ENCODE measurements at regions not wholly inside any gene's neighbourhood (a gene's known extent, or its start where the extent isn't known, plus 50 kb on each side); places are given as distances from the start of the nearest gene placed in this dataset.
"Not testable (repeated sequence)": the region's sequence is repeated elsewhere in the genome, so short reads cannot be mapped to it uniquely, and the experiment has no call there.

DNA sequence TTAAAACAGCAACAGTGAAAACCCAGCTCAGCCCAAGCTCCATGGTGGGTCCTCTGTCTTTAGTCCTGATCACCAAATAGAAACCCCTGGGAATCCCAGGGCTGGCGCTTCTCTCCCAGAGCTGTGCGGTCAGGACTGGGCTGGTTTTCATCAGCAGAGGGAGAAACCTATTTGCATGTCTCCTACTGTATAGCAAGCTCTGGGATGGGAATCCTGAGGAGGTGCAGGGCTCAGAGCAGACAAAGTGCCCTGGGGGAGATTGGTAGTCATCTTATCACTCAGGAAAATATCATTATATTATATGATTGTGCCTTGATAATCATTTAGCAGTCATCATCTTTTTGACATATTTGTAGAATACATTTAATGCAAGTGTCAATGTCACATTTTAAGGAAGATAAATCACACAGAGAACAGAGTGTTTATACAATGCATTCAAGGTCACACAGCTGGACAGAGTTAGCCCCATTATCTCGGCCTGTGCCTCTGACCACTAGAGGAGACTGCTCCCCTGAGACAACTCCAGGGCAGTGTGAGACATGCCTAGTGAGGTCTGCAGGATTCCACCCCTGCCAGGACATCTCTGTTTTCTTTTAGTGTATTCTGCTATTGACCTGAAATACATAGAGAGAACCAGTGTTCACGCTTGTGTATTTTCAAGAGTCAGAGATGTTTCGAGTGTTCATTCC, 818.6 kb downstream of the TMEM121 start:
- not testable (repeated sequence) for DNase-seq (ENCODE audit: low spot score); ATAC-seq

DNA sequence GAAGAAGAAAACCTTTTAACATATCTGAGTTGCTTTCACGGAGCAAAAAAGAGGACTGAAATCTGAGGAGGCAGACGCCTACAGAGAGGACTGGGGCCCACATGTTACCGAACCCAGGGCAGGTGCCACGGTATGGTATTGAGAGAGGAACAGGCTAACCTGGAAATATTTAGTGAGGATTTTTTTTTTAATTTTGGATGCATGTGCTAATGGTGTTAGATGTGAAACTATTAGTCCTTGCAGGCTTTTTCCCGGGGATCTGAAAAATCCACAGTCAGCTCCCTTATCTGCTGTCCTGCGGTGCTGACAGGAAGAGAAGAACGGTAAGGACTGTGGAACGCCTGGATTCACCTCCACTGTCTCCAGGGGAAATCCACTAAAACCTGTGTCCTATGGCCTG, 819.7 kb downstream of the TMEM121 start:
- no peak for ATAC-seq
- DNase-seq (ENCODE audit: low spot score): no peak

DNA sequence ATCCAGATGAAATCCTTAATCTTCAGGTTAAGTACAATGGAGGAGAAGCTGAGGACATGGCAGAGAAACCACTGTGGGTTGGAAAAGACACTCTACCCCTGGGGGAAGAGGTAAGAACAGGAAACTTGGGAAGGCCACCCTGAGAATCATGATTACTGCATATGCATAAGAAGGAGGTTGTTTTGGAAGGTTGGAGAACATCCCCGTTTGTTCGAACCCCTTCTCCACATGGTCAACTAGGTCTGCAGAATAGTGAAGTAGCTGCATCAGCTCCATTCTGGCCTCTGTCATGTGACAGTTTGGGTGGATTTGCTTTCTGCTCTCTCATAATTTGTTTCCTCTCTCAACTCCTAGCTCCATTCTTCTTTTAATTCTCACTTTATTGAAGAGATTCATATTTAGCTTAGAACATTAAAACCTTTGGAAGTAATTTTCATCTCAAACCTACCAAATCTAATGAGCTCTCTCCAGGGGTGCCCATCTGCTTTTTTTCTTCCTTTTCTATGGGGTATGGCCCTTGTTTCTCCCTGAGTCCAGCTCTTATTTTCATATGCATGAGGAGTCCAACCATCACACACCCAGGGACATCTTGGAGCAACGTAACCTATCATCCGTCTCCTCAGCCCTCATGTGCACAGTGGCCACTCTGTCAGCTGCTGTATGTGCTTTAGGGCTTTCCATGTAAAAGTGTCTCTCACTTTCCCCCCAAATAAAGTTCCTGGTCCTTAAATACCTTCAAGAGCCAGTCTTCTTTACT, 820.3 kb downstream of the TMEM121 start:
- DNase-seq (ENCODE audit: low spot score) (no peak), ATAC-seq (no peak)

DNA sequence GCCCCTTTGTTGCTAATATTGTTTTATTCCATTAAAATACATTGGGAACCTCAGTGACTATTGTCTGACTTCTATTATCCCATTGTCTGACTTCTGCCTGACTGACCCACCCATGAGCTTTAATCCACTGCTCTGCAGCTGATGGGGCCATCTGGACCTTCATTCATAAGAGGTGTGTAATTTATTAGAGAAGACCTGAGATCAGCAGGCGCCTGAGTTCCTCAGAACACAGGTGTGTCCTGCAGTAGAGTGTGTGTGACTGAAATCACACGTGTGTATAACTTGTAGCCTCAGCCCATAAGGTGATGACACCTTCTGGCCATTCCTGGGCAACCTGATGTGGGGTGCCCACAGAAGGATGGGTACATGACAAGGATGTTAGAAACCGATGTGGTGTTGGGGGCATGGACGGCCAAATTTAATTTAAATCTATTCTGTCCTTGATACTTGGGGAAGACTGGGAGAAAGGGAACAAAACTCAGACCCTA, 821.0 kb downstream of the TMEM121 start:
- DNase-seq (ENCODE audit: low spot score) (no peak), ATAC-seq (no peak)

DNA sequence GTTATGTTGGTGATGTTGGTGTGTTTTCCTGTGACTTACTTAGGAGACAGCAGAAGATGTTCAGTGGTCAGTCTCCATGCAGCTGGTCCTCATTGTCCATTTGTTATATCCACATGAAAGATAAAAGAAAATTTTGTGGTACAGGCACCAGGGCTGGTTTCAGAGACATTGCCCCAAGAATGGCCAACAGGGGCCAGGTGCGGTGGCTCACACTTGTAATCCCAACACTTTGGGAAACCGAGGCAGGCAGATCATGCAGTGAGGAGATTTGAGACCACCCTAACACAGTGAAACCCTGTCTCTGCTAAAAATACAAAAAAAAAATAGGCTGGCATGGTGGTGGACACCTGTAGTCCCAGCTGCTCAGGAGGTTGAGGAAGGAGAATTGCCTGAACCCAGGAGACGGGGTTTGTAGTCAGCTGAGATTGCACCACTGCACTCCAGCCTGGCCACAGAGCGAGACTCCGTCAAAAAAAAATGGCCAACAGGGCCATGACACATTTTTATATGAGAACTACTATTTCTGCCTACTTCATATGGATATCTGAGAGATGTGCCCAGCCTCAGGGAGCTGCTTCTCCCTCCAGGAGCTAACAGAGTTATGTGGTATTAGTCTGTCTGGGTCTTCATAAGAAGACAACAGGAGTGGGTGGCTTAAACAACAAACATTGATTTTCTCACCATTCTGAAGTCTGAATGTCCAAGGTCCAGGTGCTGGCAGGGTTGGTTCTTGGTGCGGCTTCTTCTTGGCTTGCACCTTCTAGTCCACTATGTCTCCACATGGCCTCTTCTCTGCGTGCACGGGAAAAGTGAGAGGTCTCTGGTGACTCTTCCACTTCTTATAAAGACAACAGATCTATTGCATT, 821.7 kb downstream of the TMEM121 start:
- ATAC-seq: no peak
- DNase-seq (ENCODE audit: low spot score): no peak

DNA sequence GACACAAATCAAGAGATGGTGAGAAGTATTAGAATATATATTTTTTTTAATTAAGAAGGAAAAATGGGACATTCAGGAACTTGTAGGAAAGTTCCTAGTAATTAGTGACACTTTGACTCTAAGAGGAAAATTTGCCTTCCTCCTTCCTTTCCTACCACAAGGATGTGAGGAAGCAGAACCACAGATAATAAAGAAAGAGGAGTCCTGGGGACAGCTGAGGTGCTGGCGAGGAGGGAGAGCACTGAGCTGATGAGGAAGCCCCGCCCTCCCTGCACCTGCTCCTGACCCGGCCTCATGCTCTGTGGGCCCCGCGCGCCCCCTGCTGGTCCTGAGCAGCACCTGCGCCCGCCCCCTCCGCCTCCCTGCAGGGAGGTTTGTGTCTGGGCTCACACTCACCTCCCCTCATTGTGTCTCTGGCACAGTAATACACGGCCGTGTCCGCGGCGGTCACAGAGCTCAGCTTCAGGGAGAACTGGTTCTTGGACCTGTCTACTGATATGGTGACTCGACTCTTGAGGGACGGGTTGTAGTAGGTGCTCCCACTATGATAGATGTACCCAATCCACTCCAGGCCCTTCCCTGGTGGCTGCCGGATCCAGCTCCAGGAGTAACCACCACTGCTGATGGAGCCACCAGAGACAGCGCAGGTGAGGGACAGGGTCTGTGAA, 822.6 kb downstream of the TMEM121 start:
- peak; percentile 33 for ATAC-seq

DNA sequence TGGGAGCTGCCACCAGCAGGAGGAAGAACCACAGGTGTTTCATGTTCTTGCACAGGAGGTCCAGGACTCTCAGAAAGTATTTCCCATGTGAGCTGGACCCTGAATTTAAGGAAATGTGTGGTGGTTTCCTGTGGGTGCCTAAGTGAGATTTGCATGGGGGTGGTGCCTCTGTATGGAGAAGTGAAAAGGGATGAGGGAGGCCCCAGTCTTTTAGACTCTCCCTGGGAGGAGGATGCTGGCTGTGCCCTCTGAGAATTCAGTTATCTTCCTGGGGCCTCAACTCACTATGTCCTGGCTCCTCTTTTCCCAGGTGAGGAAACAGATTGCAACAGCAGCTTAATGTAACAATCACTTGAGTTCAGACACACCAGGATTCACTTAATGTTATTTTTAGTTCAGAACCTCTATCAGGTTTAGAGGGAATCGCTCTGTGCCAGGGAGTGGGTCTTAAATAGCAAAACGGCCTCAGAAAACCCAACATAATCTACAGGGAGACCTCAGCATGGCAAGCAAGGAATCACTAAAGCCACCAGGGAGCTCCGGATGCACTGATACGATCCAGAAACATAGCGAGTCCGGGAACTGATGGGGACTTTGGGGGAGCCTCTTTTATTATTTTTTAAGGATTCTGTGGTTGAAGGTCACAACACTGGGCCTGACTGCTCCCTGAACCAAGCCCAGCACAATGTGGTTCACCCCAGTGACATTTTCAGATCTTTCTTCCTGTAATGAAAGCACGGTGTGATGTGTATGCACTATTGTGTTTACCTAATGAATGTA, 823.5 kb downstream of the TMEM121 start:
- not testable (repeated sequence) for ATAC-seq; DNase-seq (ENCODE audit: low spot score)

More for the DNA sequence above, 822.6 kb downstream of the TMEM121 start:
- DNase-seq (ENCODE audit: low spot score): not testable (repeated sequence)

DNA sequence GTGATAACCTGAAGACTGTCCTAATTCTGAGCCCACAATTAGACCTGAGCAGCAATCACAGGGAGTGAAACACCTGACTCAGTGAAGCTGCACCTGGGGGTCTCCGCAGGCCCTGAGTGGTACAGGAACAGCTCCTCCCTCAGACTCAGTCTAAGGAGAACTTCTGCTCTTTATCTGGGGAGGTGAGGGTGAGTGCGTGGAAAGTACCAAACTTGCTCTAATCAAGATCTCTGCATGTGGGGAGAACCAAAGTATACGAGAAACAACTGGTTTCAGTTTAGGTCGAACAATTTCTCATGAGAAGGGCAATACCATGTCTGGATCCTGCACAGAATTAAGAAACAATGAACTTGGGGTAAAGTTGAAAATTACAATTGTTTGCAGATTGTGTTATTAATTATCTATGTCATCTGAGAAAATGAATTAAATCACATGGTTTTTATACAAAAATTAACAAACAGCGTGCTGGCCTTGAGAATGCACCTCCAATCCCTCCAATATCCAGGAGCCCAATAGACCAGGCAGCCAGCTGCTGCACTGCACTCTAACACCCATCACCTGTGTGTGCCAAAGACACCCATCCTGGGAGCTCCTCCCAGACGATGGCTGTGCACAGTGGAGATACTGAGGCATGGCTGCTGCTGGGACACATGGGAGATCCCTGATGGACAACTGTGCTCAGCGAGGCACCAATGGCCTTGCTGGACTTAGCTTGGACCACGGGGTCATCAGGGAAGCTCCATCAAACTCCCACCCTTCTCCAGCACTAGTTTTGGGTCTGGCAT, 828.8 kb downstream of the TMEM121 start:
- DNase-seq (ENCODE audit: low spot score); ATAC-seq: not testable (repeated sequence)

DNA sequence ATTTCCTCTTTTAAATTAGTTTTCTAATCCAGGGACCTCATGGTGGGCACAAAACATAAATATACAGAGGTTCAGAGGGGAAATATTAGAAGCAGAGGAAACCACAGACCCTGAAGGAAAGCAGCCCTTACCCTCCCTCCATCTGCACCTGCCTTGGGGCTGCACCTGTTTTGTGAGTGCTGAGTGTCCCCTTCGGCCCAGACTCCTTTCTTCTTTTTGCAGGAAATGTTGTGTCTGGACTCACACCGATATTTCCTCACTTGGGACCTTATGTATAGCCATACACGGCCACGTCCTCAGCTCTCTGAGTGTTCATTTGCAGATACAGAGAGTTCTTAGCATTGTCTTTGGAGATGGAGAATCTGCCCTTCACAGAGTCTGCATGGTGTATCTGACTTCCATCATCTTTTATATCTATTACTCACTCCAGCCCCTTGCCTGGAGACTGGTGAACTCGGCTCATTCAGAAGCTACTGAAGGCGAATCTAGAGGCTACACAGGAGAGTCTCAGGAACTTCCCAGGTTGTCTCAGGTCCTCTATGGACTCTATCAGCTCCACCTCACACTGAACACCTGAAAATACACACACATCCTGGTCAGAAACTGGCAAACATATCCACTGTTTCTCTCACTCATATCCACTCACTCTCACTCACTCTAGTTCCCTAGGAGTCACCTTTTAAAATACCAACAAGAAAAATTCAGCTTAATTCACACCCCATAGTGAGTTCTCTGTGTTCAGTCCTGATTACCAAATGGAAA, 829.7 kb downstream of the TMEM121 start:
- not testable (repeated sequence) for ATAC-seq; DNase-seq (ENCODE audit: low spot score)

DNA sequence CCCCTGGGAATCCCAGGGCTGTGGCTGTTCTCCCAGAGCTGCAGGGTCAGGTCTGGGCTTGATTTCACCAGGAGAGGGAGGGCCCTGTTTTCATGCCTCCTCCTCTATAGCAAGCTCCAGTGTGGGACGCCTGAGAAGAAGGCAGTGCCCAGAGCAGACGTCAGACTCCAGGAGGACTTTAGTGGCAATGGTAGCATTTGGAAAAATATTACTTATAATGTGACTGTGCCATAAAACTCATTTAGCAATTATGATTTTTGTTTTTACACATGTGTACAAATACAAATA, 830.2 kb downstream of the TMEM121 start:
- DNase-seq (ENCODE audit: low spot score); ATAC-seq: not testable (repeated sequence)

DNA sequence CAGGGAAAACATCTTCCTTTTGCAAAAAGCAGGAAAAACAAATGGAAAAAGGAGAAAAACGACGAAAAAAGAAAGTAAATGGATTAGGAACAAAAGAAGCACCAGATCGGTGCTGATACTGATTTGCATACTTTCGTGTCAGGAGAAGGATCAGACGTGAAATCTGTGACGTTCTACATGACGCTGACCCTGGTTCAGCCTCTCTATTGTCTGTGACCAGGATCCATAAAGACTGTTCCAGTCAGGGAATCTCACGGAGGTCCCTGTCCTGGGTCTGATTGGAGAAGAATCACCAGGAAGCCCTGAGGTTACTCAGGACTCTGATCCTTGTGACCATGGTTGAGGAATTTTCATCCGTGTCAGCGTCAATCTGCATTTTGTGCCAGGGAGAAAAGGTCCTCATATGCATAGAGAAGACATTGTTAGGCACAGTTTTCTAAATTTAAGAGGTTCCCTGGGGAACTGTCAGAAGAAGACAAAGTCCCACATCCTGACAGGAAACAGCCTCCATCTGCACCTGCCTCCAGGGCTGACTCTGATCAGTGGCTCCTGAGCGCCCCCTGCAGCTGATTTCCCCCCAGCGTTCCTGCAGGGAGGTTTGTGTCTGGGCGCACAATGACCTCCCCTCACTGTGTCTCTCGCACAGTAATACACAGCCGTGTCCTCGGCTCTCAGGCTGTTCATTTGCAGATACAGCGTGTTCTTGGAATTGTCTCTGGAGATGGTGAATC, 832.9 kb downstream of the TMEM121 start:
- not testable (repeated sequence) for DNase-seq (ENCODE audit: low spot score); ATAC-seq

DNA sequence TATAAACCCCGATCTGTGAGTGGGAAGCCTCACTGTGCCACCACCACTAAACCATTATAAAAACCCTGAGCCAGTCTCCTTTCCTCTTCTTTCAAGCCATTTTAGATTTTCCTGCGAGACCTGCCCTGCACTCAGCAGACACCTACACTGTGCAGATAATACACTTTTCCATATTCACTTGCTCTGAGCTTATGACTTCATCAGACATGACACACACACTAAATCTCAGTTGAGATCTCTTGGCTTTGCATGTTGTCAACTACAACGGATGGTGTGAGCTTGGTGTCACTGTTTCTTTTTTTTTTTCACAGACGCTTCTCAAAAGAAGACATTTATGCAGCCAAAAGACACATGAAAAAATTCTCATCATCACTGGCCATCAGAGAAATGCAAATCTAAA, 839.0 kb downstream of the TMEM121 start:
- DNase-seq (ENCODE audit: low spot score); ATAC-seq: not testable (repeated sequence)

DNA sequence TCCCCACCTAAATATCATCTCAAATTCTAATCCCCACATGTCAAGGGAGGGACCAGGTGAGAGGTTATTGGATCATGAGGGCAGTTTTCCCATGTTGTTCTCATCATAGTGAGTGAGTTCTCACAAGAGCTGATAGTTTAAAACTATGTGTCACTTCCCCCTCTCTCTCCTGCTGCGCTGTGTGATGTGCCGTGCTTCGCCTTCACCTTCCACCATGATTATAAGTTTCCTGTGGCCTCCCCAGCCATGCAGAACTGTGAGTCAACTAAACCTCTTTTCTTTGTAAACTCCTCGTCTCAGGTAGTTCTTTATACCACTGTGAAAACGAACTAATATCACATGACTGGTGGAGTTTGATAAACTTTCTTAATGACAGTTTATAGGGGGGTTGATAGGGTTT, 839.5 kb downstream of the TMEM121 start:
- ATAC-seq; DNase-seq (ENCODE audit: low spot score): not testable (repeated sequence)

DNA sequence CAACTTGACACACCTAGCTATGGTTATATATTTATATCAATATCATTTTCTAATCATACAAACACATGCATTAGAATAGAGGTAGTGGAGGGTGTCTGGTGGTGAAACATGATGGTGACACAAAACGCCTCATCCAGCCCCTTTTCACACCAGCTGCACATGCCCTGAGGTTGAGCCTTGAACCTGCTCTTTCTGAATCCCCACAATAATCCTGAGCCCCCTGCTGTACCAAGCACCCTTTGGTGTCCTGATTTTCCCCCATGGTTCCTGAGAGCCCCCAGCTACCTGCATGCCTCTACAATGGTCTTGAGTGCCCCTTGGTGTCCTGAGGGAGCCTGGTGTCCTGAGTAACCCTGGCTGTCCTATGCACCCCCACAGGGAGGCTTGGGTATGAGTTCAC, 840.6 kb downstream of the TMEM121 start:
- not testable (repeated sequence) for DNase-seq (ENCODE audit: low spot score); ATAC-seq

DNA sequence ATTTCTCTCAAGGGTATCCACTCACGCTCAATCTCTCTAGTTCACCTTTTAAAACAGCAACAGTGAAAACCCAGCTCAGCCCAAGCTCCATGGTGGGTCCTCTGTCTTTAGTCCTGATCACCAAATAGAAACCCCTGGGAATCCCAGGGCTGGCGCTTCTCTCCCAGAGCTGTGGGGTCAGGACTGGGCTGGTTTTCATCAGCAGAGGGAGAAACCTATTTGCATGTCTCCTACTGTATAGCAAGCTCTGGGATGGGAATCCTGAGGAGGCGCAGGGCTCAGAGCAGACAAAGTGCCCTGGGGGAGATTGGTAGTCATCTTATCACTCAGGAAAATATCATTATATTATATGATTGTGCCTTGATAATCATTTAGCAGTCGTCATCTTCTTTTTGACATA, 843.1 kb downstream of the TMEM121 start:
- not testable (repeated sequence) for ATAC-seq; DNase-seq (ENCODE audit: low spot score)

DNA sequence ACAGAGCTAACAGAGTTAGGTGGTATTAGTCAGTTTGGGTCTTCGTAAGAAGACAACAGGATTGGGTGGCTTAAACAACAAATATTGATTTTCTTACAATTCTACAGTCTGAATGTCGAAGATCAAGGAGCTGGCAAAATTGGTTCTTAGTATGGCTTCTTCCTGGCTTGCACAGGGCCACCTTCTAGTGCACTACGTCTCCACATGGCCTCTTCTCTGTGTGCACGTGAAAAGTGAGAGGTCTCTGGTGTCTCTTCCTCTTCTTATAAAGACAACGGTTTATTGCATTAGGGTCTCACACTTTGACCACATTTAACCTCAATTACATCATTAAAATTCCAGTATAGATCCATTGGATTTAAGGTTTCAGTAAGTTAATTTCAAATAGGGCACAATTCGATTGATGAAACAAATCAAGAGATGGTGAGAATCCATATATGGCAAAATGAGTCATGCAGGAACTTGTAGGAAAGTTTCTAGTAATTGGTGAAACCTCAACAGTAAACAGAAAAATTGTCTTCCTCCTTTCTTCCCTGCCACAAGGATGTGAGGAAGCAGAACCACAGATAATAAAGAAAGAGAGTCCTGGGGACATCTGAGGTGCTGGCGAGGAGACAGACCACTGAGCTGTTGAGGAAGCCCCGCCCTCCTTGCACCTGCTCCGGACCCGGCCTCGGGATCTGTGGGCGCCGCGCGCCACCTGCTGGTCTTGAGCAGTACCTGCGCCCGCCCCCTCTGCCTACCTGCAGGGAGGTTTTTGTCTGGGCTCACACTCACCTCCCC, 846.7 kb downstream of the TMEM121 start:
- DNase-seq (ENCODE audit: low spot score): peak; percentile 64
- peak; percentile 95 for ATAC-seq

DNA sequence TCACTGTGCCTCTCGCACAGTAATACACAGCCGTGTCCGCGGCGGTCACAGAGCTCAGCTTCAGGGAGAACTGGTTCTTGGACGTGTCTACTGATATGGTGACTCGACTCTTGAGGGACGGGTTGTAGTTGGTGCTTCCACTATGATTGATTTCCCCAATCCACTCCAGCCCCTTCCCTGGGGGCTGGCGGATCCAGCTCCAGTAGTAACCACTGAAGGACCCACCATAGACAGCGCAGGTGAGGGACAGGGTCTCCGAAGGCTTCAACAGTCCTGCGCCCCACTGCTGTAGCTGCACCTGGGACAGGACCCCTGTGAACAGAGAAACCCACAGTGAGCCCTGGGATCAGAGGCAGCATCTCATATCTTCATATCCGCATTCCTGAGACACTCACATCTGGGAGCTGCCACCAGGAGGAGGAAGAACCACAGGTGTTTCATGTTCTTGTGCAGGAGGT, 847.3 kb downstream of the TMEM121 start:
- not testable (repeated sequence) for ATAC-seq

More for the DNA sequence above, 847.3 kb downstream of the TMEM121 start:
- DNase-seq (ENCODE audit: low spot score): not testable (repeated sequence)

All from left lobe of liver (tissue), 2 donors.